ENCODE measurements at regions not wholly inside any gene's neighbourhood (a gene's known extent, or its start where the extent isn't known, plus 50 kb on each side); places are given as distances from the start of the nearest gene placed in this dataset.

DNA sequence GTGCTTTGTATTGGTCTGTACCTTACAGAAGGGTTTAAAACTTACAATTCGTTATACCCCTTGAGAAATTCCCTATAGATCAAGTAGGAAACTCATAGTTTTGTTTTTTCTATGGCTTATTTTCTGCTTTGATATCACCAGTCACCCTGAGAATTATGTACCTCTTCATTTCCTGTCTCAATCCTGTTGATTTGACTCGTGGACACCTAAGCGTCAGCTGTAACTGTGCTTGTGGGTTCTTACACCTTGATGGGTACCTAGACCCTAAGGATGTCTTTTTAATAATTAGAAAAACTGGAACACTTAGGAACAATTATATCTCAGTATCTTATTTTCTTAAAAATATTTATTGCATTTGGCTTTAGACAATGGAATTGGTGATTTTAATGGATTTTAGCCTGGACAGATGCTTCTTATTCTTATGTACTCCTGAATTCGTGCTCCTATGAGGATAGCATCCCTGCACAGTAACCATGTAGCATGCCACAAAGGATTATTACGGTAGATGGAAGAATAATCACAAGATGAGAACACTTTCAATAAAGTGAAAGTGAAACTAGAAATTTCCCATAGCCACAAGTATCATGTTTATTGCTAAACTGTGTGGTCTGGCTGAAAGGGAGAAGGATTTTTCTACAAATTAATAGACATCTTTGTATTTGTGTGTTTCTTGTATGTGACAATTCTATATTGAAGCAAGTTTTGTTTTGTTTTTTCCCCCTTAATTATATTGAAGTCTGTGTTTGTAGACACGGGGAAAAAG lies 1920.3 kb upstream of the WWC1 start:
- no peak overlapping the region for H3K27ac Mint-ChIP-seq
- H3K36me3 Mint-ChIP-seq = no peaks in the 10 kb centered on the region
- H3K4me3 Mint-ChIP-seq = peak overlapping the region in 2 of 10 donors; percentile 6 to 13
- H3K9me3 Mint-ChIP-seq = peaks cover 0 to 6% (median 0%) of the 10 kb centered on the region in 9 donors
- no peaks in the 10 kb centered on the region for H3K27me3 Mint-ChIP-seq
- ATAC-seq = no peak
- no peak for DNase-seq
- peaks cover 0 to 3% (median 0%) of the 10 kb centered on the region in 4 donors for H3K4me1 Mint-ChIP-seq
- POLR2A ChIA-PET = no interaction called here

DNA sequence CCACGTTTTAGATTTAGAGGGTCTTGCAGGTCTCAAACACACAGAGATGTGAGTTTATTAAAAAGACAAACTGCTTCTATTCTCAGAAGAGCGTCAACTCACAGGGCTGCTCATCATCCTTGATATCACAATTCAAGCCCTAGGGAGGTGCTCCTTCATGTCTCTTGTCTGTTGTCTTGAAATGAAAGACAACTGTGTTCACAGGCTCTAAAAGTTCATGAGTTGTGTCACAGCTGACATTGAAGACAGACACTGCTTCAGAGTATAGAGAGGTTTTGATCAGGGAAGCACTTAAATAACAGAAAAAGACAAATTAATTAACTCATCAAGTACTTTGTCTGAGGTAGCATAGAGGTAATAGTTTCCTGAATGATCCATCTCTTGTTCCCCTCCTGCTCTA lies 1917.6 kb upstream of the WWC1 start:
- Mint-ChIP-seq H3K4me1 (peaks cover 0 to 3% (median 0%) of the 10 kb centered on the region in 4 donors), H3K27ac (no peak overlapping the region), H3K4me3 (no peak overlapping the region), H3K27me3 (no peaks in the 10 kb centered on the region), H3K9me3 (peaks cover 0 to 26% (median 2%) of the 10 kb centered on the region in 9 donors), H3K36me3 (no peaks in the 10 kb centered on the region)
- DNase-seq = no peak
- ATAC-seq = no peak
- POLR2A ChIA-PET = no interaction called here

DNA sequence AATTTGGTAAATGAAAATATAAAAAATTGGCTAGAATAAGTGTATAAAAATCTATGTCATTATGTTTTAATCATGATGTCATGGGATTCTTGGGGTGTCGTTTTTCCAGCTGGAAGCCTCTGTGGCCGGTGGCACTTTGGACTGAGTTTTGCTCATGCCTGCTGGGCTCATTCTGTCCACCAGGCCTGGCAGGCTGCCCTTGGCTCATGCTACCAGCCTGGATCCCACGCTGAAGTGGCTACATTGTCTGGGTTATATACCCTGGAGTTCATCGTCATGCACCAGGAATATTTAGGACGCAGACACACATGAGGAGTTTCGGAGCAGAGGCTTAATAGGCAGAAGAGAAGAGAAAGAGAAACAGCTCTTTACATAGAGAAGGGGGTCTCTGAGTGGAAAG lies 1913.7 kb upstream of the WWC1 start:
- Mint-ChIP-seq H3K9me3 (peaks cover 3 to 35% (median 11%) of the 10 kb centered on the region in 9 donors), H3K4me3 (no peak overlapping the region), H3K4me1 (no peaks in the 10 kb centered on the region), H3K27ac (no peak overlapping the region), H3K36me3 (peaks cover 0 to 5% (median 0%) of the 10 kb centered on the region in 3 donors), H3K27me3 (no peaks in the 10 kb centered on the region)
- DNase-seq = no peak
- POLR2A ChIA-PET = no interaction called here
- no peak for ATAC-seq

- no peaks in the 10 kb centered on the region for H3K4me1 Mint-ChIP-seq
- peaks cover 3 to 35% (median 13%) of the 10 kb centered on the region in 9 donors for H3K9me3 Mint-ChIP-seq
- H3K4me3 Mint-ChIP-seq = no peak overlapping the region
- H3K27me3 Mint-ChIP-seq = no peaks in the 10 kb centered on the region
- POLR2A ChIA-PET = no interaction called here
- ATAC-seq (no peak), DNase-seq (no peak)
- H3K36me3 Mint-ChIP-seq = peaks cover 0 to 5% (median 0%) of the 10 kb centered on the region in 3 donors
- H3K27ac Mint-ChIP-seq = no peak overlapping the region
Measured at GRCh38 chr5:166379517-166379916, 1911.9 kb upstream of the WWC1 start.

GRCh38 chr5:166382031-166382430 lies 1909.4 kb upstream of the WWC1 start:
- no peak overlapping the region for H3K4me3 Mint-ChIP-seq
- DNase-seq (no peak), ATAC-seq (no peak)
- peaks cover 4 to 44% (median 14%) of the 10 kb centered on the region in 9 donors for H3K9me3 Mint-ChIP-seq
- no peaks in the 10 kb centered on the region for H3K27me3 Mint-ChIP-seq
- POLR2A ChIA-PET = no interaction called here
- H3K4me1 Mint-ChIP-seq = no peaks in the 10 kb centered on the region
- no peak overlapping the region for H3K27ac Mint-ChIP-seq
- peaks cover 0 to 7% (median 0%) of the 10 kb centered on the region in 3 donors for H3K36me3 Mint-ChIP-seq

GRCh38 chr5:166398131-166398530 lies 1893.3 kb upstream of the WWC1 start:
- Mint-ChIP-seq H3K27me3 (no peaks in the 10 kb centered on the region), H3K27ac (no peak overlapping the region), H3K36me3 (peaks cover 0 to 12% (median 0%) of the 10 kb centered on the region in 3 donors), H3K9me3 (peaks cover 2 to 35% (median 13%) of the 10 kb centered on the region in 9 donors), H3K4me1 (peaks cover 0 to 1% (median 0%) of the 10 kb centered on the region in 4 donors), H3K4me3 (no peak overlapping the region)
- POLR2A ChIA-PET = no interaction called here
- no peak for ATAC-seq
- DNase-seq = no peak

GRCh38 chr5:166399781-166400180 lies 1891.7 kb upstream of the WWC1 start:
- POLR2A ChIA-PET = no interaction called here
- Mint-ChIP-seq H3K27me3 (no peaks in the 10 kb centered on the region), H3K4me1 (peaks cover 0 to 1% (median 0%) of the 10 kb centered on the region in 4 donors), H3K27ac (no peak overlapping the region), H3K4me3 (no peak overlapping the region), H3K36me3 (no peaks in the 10 kb centered on the region), H3K9me3 (peaks cover 2 to 22% (median 12%) of the 10 kb centered on the region in 9 donors)
- DNase-seq (no peak), ATAC-seq (no peak)

DNA sequence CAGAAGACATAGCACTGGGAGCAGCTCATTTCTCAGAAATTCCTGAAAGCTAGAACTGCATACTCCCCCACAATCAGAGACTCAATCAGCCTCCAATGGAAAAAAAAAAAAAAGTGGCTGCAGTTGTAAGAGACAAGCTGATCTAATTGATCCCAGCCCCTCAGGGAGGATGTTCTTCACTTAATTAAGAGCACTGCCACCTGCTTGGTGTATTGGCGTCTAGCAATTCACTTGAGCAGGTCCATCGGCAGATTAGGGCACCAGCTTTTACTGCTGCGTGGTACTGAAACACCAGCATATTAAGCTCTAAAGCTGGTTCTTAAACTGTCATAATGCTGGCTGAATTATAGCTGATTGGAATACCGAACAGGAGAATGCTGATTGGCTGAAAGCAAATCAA lies 1890.1 kb upstream of the WWC1 start:
- no peak for DNase-seq
- H3K4me3 Mint-ChIP-seq = no peak overlapping the region
- H3K4me1 Mint-ChIP-seq = peaks cover 0 to 1% (median 0%) of the 10 kb centered on the region in 4 donors
- ATAC-seq = no peak
- H3K9me3 Mint-ChIP-seq = peaks cover 4 to 16% (median 10%) of the 10 kb centered on the region in 9 donors
- no peaks in the 10 kb centered on the region for H3K36me3 Mint-ChIP-seq
- H3K27me3 Mint-ChIP-seq = no peaks in the 10 kb centered on the region
- H3K27ac Mint-ChIP-seq = no peak overlapping the region
- POLR2A ChIA-PET = no interaction called here

GRCh38 chr5:166412191-166412590 lies 1879.3 kb upstream of the WWC1 start:
- Mint-ChIP-seq H3K4me1 (no peaks in the 10 kb centered on the region), H3K27me3 (no peaks in the 10 kb centered on the region), H3K27ac (no peak overlapping the region), H3K4me3 (no peak overlapping the region), H3K36me3 (peaks cover 0 to 4% (median 0%) of the 10 kb centered on the region in 3 donors), H3K9me3 (peaks cover 3 to 37% (median 13%) of the 10 kb centered on the region in 9 donors)
- DNase-seq = no peak
- no peak for ATAC-seq
- POLR2A ChIA-PET = no interaction called here

DNA sequence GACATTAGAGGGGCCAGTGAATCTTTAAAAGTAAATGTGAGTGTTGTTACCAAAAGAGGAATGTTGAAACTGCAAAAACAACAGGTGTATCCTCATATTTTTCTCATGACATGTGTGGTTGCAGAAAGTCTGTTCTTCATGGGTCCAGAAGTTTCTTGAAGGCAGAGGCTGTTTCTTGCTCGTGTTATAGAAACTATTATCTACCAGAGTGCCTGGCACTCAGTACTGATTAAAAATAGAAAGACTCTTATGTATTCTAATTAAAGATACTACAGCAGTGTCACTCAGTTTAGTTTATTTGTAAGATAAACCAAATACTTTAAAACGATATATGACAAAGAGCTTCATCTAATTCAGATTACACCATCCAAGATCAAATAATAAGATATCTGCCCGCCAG lies 1864.2 kb upstream of the WWC1 start:
- POLR2A ChIA-PET = no interaction called here
- Mint-ChIP-seq H3K27me3 (no peaks in the 10 kb centered on the region), H3K9me3 (peaks cover 6 to 39% (median 15%) of the 10 kb centered on the region in 9 donors), H3K36me3 (peaks cover 0 to 1% (median 0%) of the 10 kb centered on the region in 3 donors), H3K4me3 (no peak overlapping the region), H3K27ac (no peak overlapping the region), H3K4me1 (no peaks in the 10 kb centered on the region)
- ATAC-seq (no peak), DNase-seq (no peak)

- no peak for ATAC-seq
- H3K36me3 Mint-ChIP-seq = peaks cover 0 to 7% (median 0%) of the 10 kb centered on the region in 3 donors
- POLR2A ChIA-PET = no interaction called here
- H3K27ac Mint-ChIP-seq = no peak overlapping the region
- DNase-seq = no peak
- H3K4me1 Mint-ChIP-seq = no peaks in the 10 kb centered on the region
- H3K4me3 Mint-ChIP-seq = no peak overlapping the region
- peaks cover 8 to 47% (median 21%) of the 10 kb centered on the region in 9 donors for H3K9me3 Mint-ChIP-seq
- no peaks in the 10 kb centered on the region for H3K27me3 Mint-ChIP-seq
Measured at GRCh38 chr5:166428264-166428803, 1863.1 kb upstream of the WWC1 start.

- no peaks in the 10 kb centered on the region for H3K4me1 Mint-ChIP-seq
- ATAC-seq (no peak), DNase-seq (no peak)
- no peaks in the 10 kb centered on the region for H3K27me3 Mint-ChIP-seq
- POLR2A ChIA-PET = no interaction called here
- H3K9me3 Mint-ChIP-seq = peaks cover 11 to 47% (median 22%) of the 10 kb centered on the region in 9 donors
- H3K36me3 Mint-ChIP-seq = peaks cover 0 to 12% (median 0%) of the 10 kb centered on the region in 3 donors
- no peak overlapping the region for H3K27ac Mint-ChIP-seq
- H3K4me3 Mint-ChIP-seq = no peak overlapping the region
Measured at GRCh38 chr5:166430491-166431319, 1860.7 kb upstream of the WWC1 start.

- POLR2A ChIA-PET = no interaction called here
- no peak for ATAC-seq
- no peak overlapping the region for H3K4me3 Mint-ChIP-seq
Measured at GRCh38 chr5:166431456-166431855, 1860.0 kb upstream of the WWC1 start.

More at GRCh38 chr5:166431456-166431855, 1860.0 kb upstream of the WWC1 start:
- H3K36me3 Mint-ChIP-seq = peaks cover 0 to 12% (median 0%) of the 10 kb centered on the region in 3 donors
- H3K4me1 Mint-ChIP-seq = no peaks in the 10 kb centered on the region
- H3K9me3 Mint-ChIP-seq = peaks cover 11 to 40% (median 20%) of the 10 kb centered on the region in 9 donors
- DNase-seq = no peak
- H3K27ac Mint-ChIP-seq = no peak overlapping the region
- H3K27me3 Mint-ChIP-seq = no peaks in the 10 kb centered on the region
